ENCODE measurements at regions not wholly inside any gene's neighbourhood (a gene's known extent, or its start where the extent isn't known, plus 50 kb on each side); places are given as distances from the start of the nearest gene placed in this dataset.
"Not testable (repeated sequence)": the region's sequence is repeated elsewhere in the genome, so short reads cannot be mapped to it uniquely, and the experiment has no call there.

DNA sequence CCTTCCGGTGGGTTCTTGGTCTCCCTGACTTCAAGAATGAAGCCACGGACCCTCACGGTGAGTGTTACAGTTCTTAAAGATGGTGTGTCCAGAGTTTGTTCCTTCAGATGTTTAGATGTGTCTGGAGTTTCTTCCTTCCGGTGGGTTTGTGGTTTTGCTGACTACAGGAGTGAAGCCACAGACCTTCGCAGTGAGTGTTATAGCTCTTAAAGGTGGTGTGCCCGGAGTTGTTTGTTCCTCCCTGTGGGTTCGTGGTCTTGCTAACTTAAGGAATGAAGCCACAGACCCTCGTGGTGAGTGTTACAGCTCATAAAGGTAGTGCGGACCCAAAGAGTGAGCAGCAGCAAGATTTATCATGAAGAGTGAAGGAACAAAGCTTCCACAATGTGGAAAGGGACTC lies 87.1 kb upstream of the BASP1 start:
- H3K9me3 ChIP-seq (ENCODE audit: control insufficient read depth, low read length); DNase-seq (ENCODE audit: low read depth); H3K36me3 ChIP-seq (ENCODE audit: control insufficient read depth, insufficient read depth, low read length, severe bottlenecking): not testable (repeated sequence)

DNA sequence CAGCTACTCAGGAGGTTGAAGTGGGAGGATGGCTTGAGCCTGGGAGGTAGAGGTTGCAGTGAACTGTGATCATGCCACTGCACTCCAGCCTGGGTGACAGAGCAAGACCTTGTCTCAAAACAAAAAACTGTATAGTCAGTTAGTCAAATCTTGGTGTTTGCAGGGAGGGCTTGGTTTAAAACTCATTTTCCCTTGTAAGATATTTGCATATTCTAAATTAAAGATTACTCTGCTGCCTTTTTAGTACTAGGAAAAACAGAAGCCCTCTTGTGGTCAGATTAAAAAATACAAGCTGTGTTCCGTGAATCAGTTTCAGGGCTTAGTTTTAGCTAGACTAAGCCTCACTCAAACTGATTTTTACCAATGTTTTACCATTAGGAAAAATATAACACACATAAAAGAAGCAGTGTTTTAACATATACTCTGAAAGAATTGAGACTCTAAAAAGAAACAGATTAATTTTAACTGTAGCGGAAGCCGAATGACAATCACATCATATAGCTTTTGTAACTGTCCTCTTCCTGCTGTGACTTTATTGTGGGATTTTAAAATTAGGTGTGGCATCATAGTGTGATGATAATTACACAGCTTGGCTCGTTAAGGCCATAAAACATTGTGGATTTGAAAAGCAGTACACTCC lies 84.9 kb upstream of the BASP1 start:
- Histone ChIP-seq H3K27me3 (replicated peaks; ENCODE audit: control insufficient read depth, insufficient read depth, low read length) (no peaks in the 10 kb centered on the region), H3K4me3 (ENCODE audit: low read length) (no peak overlapping the region), H3K36me3 (ENCODE audit: control insufficient read depth, insufficient read depth, low read length, severe bottlenecking) (no peaks in the 10 kb centered on the region), H3K9me3 (ENCODE audit: control insufficient read depth, low read length) (no peaks in the 10 kb centered on the region), H3K9ac (ENCODE audit: low read length) (no peak overlapping the region), H3K4me1 (ENCODE audit: control insufficient read depth, insufficient read depth, low read length) (peaks cover 12% of the 10 kb centered on the region)
- DNase-seq (ENCODE audit: low read depth): peak; percentile 83

More for the DNA sequence above, 87.1 kb upstream of the BASP1 start:
- H3K4me1 ChIP-seq (ENCODE audit: control insufficient read depth, insufficient read depth, low read length): peaks cover 12% of the 10 kb centered on the region
- H3K9ac ChIP-seq (ENCODE audit: low read length); H3K4me3 ChIP-seq (ENCODE audit: low read length); H3K27me3 ChIP-seq (replicated peaks; ENCODE audit: control insufficient read depth, insufficient read depth, low read length): not testable (repeated sequence)

DNA sequence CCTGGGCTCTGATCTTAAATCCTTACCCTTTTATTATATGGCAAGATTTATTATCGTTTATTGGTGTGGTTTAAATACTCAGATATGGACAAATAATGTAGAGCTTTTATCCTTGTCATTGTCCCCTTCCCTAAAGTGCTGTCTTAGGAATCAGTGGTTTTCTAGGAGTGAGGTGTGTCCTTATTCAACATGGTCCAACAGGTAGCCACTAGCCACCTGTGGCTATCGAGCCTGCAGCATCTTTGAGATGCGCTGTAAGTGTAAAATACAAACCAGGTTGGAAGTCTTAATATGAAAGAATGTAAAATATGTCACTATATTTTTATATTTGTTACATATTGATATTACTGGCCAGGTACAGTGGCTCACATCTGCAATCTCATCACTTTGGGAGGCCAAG lies 82.4 kb upstream of the BASP1 start:
- no peak overlapping the region for H3K4me3 ChIP-seq (ENCODE audit: low read length)
- peaks cover under 1% of the 10 kb centered on the region for H3K4me1 ChIP-seq (ENCODE audit: control insufficient read depth, insufficient read depth, low read length)
- H3K36me3 ChIP-seq (ENCODE audit: control insufficient read depth, insufficient read depth, low read length, severe bottlenecking): no peaks in the 10 kb centered on the region
- no peak overlapping the region for H3K9ac ChIP-seq (ENCODE audit: low read length)
- H3K27me3 ChIP-seq (replicated peaks; ENCODE audit: control insufficient read depth, insufficient read depth, low read length): no peaks in the 10 kb centered on the region
- no peak for DNase-seq (ENCODE audit: low read depth)
- no peaks in the 10 kb centered on the region for H3K9me3 ChIP-seq (ENCODE audit: control insufficient read depth, low read length)

DNA sequence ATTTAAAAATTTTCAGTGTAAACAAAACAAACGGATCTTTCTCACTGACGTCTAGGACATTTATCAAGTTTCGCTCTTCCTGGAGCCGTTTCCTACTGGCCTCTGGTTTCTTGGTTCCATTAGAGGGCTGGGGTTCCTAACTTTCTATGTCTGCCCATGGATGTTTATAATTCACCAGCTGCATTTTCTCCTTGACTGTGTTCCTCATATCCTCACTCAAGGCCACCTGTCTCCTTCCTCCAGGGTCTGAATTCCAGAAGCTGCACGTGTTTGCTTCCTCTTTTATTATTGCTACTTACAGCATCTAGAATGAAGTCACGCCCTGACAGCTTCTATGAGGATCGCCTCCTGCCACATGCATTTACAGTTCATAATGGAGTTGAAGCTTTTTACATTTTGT lies 74.1 kb upstream of the BASP1 start:
- Histone ChIP-seq H3K36me3 (ENCODE audit: control insufficient read depth, insufficient read depth, low read length, severe bottlenecking) (no peaks in the 10 kb centered on the region), H3K27me3 (replicated peaks; ENCODE audit: control insufficient read depth, insufficient read depth, low read length) (no peaks in the 10 kb centered on the region), H3K9me3 (ENCODE audit: control insufficient read depth, low read length) (no peaks in the 10 kb centered on the region), H3K4me3 (ENCODE audit: low read length) (no peak overlapping the region), H3K9ac (ENCODE audit: low read length) (no peak overlapping the region), H3K4me1 (ENCODE audit: control insufficient read depth, insufficient read depth, low read length) (peaks cover 14% of the 10 kb centered on the region)
- DNase-seq (ENCODE audit: low read depth): no peak

DNA sequence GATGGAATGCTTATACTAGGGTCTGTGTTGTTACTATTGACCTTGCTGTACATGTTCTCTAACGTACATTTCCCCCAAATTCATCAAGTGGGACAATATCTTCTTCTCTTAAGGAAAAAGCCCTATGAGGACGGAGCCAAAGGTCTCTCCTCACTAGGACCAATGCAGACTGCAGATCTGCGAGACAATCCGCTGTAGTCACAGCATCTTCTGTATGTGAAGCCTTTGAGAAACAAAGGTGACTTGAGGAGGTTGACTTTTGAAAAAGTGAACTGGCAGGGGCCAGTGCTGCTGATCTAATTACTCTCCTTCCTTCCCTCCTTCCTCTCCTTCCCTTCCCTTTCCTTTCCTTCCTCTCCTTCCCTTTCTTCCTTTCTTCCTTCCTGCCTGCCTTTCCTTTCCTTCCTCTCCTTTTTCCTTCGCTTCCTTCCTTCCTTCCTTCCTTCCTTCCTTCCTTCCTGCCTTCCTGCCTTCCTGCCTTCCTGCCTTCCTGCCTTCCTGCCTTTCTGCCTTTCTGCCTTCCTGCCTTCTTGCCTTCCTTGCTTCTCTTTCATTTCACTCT lies 71.1 kb upstream of the BASP1 start:
- Histone ChIP-seq H3K9me3 (ENCODE audit: control insufficient read depth, low read length) (no peaks in the 10 kb centered on the region), H3K27me3 (replicated peaks; ENCODE audit: control insufficient read depth, insufficient read depth, low read length) (no peaks in the 10 kb centered on the region), H3K4me3 (ENCODE audit: low read length) (no peak overlapping the region), H3K4me1 (ENCODE audit: control insufficient read depth, insufficient read depth, low read length) (peaks cover 16% of the 10 kb centered on the region), H3K36me3 (ENCODE audit: control insufficient read depth, insufficient read depth, low read length, severe bottlenecking) (no peaks in the 10 kb centered on the region), H3K9ac (ENCODE audit: low read length) (no peak overlapping the region)
- no peak for DNase-seq (ENCODE audit: low read depth)

DNA sequence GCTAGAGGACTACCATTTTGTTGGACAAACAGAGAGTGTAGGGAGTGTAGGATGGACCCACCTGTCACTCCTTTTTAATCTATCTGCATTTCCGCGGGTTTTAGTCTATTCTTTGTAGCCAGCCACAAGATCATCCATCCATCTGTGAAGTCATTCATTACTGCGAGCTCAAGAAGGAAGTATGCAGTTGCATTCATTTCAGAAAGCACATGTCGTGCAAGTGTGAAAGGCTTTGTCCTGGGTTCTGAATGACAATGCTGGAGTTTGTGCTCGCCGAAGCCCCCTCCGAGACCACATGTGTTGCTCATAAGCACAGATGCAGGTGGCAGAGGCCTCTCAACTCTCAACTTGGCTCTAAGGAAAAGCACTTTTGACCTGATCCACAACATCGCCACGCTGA lies 70.3 kb upstream of the BASP1 start:
- H3K4me1 ChIP-seq (ENCODE audit: control insufficient read depth, insufficient read depth, low read length): peaks cover 16% of the 10 kb centered on the region
- no peaks in the 10 kb centered on the region for H3K27me3 ChIP-seq (replicated peaks; ENCODE audit: control insufficient read depth, insufficient read depth, low read length)
- H3K9ac ChIP-seq (ENCODE audit: low read length): no peak overlapping the region
- H3K9me3 ChIP-seq (ENCODE audit: control insufficient read depth, low read length): no peaks in the 10 kb centered on the region
- H3K36me3 ChIP-seq (ENCODE audit: control insufficient read depth, insufficient read depth, low read length, severe bottlenecking): no peaks in the 10 kb centered on the region
- H3K4me3 ChIP-seq (ENCODE audit: low read length): no peak overlapping the region
- no peak for DNase-seq (ENCODE audit: low read depth)

DNA sequence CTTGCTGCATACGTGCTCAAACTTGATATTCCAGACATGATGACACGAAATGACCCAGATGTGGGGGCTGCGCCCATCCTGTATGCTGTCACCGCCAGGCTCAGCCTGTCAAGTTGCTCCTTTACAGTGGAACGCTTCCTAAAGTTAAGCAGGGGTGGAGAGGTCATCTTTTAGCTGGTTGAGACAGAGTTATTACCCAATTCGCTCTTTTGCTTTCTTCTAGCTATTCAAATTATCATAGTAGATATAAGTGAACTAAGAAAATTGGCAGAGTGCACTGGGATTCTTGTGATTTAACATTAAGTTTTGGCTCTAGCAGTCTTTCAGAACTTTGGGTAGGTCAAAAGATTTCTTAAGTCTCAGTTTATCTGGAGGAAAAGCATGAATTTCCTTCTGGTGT lies 69.8 kb upstream of the BASP1 start:
- H3K27me3 ChIP-seq (replicated peaks; ENCODE audit: control insufficient read depth, insufficient read depth, low read length): no peaks in the 10 kb centered on the region
- no peaks in the 10 kb centered on the region for H3K9me3 ChIP-seq (ENCODE audit: control insufficient read depth, low read length)
- H3K4me3 ChIP-seq (ENCODE audit: low read length): no peak overlapping the region
- no peaks in the 10 kb centered on the region for H3K36me3 ChIP-seq (ENCODE audit: control insufficient read depth, insufficient read depth, low read length, severe bottlenecking)
- H3K9ac ChIP-seq (ENCODE audit: low read length): no peak overlapping the region
- H3K4me1 ChIP-seq (ENCODE audit: control insufficient read depth, insufficient read depth, low read length): peaks cover 16% of the 10 kb centered on the region
- peak; percentile 31 for DNase-seq (ENCODE audit: low read depth)

DNA sequence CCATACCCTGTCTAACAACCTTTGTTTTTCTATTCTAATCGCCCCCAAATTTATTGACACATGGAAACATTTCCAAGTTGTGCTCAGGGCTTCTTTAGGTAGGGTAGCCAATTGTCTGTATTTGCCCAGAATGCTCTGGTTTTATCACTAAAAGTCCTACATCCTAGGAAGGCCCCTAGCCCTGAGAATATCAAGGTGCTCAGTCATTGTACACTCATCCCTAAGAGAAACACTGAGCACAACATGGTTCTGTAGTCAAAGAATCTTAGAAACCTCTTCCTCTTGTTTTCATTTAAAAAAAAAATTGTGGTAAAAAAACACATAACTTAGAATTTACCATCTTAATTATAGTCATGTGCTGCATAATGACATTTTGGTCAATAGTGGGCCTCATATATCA lies 69.0 kb upstream of the BASP1 start:
- DNase-seq (ENCODE audit: low read depth): no peak
- Histone ChIP-seq H3K9ac (ENCODE audit: low read length) (no peak overlapping the region), H3K9me3 (ENCODE audit: control insufficient read depth, low read length) (no peaks in the 10 kb centered on the region), H3K36me3 (ENCODE audit: control insufficient read depth, insufficient read depth, low read length, severe bottlenecking) (no peaks in the 10 kb centered on the region), H3K27me3 (replicated peaks; ENCODE audit: control insufficient read depth, insufficient read depth, low read length) (no peaks in the 10 kb centered on the region), H3K4me3 (ENCODE audit: low read length) (no peak overlapping the region), H3K4me1 (ENCODE audit: control insufficient read depth, insufficient read depth, low read length) (peaks cover 16% of the 10 kb centered on the region)

DNA sequence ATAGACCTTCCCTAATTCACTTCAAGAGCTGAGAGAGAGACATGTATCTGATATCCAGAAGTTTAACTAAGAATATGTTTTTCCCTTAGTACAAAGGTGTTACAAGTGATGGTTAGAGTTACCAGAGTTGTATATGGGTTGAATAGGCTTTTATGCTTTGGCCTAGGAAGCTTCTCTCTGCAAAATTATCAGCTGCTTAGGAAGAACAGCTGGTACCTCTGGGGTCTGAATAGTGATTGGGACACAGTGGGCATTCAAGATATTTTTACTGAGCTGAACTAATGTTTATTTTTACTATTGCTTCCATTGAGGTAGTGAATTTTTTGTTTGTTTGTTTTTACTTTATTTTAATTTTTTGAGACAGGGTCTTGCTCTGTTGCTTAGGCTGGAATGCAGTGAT lies 67.6 kb upstream of the BASP1 start:
- H3K4me3 ChIP-seq (ENCODE audit: low read length): no peak overlapping the region
- H3K9me3 ChIP-seq (ENCODE audit: control insufficient read depth, low read length): no peaks in the 10 kb centered on the region
- no peak overlapping the region for H3K9ac ChIP-seq (ENCODE audit: low read length)
- no peaks in the 10 kb centered on the region for H3K27me3 ChIP-seq (replicated peaks; ENCODE audit: control insufficient read depth, insufficient read depth, low read length)
- DNase-seq (ENCODE audit: low read depth): no peak
- H3K4me1 ChIP-seq (ENCODE audit: control insufficient read depth, insufficient read depth, low read length): peaks cover 15% of the 10 kb centered on the region
- no peaks in the 10 kb centered on the region for H3K36me3 ChIP-seq (ENCODE audit: control insufficient read depth, insufficient read depth, low read length, severe bottlenecking)

DNA sequence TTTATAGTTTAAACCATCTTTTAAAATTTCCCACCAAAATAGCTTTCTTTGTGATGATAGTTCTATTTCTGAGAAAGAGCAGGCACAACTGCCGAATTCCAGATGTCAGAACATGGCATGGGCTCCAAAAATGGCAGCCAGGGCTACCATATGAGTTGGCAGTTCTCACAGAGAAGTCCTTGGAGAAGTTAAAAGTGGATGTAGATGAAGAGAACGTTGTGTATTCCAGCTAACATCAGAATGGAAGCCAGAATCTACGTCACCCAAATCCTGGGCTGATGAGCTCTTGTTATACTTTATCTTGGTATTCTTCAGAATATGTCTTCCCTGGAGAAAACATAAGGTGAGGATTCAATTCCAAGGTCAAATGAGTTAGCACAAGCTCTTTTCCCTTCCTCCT lies 66.9 kb upstream of the BASP1 start:
- Histone ChIP-seq H3K4me3 (ENCODE audit: low read length) (no peak overlapping the region), H3K4me1 (ENCODE audit: control insufficient read depth, insufficient read depth, low read length) (peaks cover 13% of the 10 kb centered on the region), H3K27me3 (replicated peaks; ENCODE audit: control insufficient read depth, insufficient read depth, low read length) (no peaks in the 10 kb centered on the region), H3K9me3 (ENCODE audit: control insufficient read depth, low read length) (no peaks in the 10 kb centered on the region), H3K36me3 (ENCODE audit: control insufficient read depth, insufficient read depth, low read length, severe bottlenecking) (no peaks in the 10 kb centered on the region), H3K9ac (ENCODE audit: low read length) (no peak overlapping the region)
- DNase-seq (ENCODE audit: low read depth): no peak

DNA sequence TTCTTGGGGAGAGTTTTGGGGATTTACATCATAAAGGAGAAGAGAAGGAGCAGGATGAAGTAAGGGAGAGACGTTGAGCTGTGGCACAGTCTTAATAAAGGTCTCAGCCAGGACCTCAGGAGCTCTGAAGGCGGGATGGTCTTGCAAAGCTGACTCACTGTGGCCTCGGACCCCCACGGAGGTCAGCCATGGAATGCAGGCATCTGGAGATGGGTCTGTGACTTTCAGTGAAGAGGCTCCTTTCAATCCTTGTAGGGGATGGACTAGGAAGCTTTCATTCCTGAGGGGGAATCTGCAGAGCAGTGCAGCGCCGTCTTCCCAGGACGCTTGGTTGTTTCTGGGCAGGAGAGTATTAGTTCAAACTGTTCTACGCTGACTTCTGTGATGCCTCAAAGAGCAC lies 65.7 kb upstream of the BASP1 start:
- Histone ChIP-seq H3K4me1 (ENCODE audit: control insufficient read depth, insufficient read depth, low read length) (peaks cover 13% of the 10 kb centered on the region), H3K27me3 (replicated peaks; ENCODE audit: control insufficient read depth, insufficient read depth, low read length) (no peaks in the 10 kb centered on the region), H3K9me3 (ENCODE audit: control insufficient read depth, low read length) (no peaks in the 10 kb centered on the region), H3K36me3 (ENCODE audit: control insufficient read depth, insufficient read depth, low read length, severe bottlenecking) (no peaks in the 10 kb centered on the region), H3K9ac (ENCODE audit: low read length) (no peak overlapping the region), H3K4me3 (ENCODE audit: low read length) (no peak overlapping the region)
- DNase-seq (ENCODE audit: low read depth): no peak
